H1 (cell line): ENCODE measurements at regions not wholly inside any gene's neighbourhood (a gene's known extent, or its start where the extent isn't known, plus 50 kb on each side); places are given as distances from the start of the nearest gene placed in this dataset.
A peak's percentile ranks its signal among the peaks of the same experiment; 100 is the strongest.
"Not testable (repeated sequence)": the region's sequence is repeated elsewhere in the genome, so short reads cannot be mapped to it uniquely, and the experiment has no call there.

Source experiments
- CTCF ChIA-PET: fragments of 300-600 bp; sonication (Branson Sonifier 250); formaldehyde crosslinking; loops from one replicate; lab custom pipeline; 2021; ENCODE audit not compliant: partially characterized antibody; lab: Charles Lee
- POLR2A ChIA-PET: fragments of 300-600 bp; sonication (Branson Sonifier 250); formaldehyde crosslinking; loops from one replicate; lab custom pipeline; 2021; ENCODE audit warnings: inconsistent platforms; ENCODE audit not compliant: partially characterized antibody; lab: Charles Lee
- DNase-seq, 2 experiments: peaks; one replicate each; pipeline versions ENCODE4 v3.0.0 to v3.0.0-alpha.2; 2010 to 2022; ENCODE audit warnings: low spot score in 2 of 2, low read depth in 1 of 2, mixed read lengths in 1 of 2
- FAIRE-seq: peaks from 2 replicates; lab custom pipeline; 2011; peaks lifted over from hg19 to GRCh38; lab: Jason Lieb, UNC
- H2AFZ ChIP-seq: 2 replicates; pipeline ENCODE4 v1.8.1; 2012; ENCODE audit warnings: low read length, inconsistent platforms
- H2AK5ac ChIP-seq: 2 replicates; pipeline ENCODE4 v1.6.1; 2013; ENCODE audit warnings: low read depth, low read length
- H2BK120ac ChIP-seq: replicated peaks from 2 replicates; pipeline ENCODE3; 2013; ENCODE audit warnings: low read depth, low read length, inconsistent platforms
- H2BK12ac ChIP-seq: 2 replicates; pipeline ENCODE4 v1.6.1; 2013; ENCODE audit warnings: low read depth, low read length
- H2BK15ac ChIP-seq: 2 replicates; pipeline ENCODE4 v1.6.1; 2013; ENCODE audit warnings: low read length
- H2BK20ac ChIP-seq: 2 replicates; pipeline ENCODE4 v1.6.1; 2013; ENCODE audit warnings: low read length
- H2BK5ac ChIP-seq: 2 replicates; pipeline ENCODE4 v1.6.1; 2013; ENCODE audit warnings: low read depth, low read length
- H3K14ac ChIP-seq: 2 replicates; pipeline ENCODE4 v1.6.1; 2013; ENCODE audit warnings: inconsistent platforms; ENCODE audit not compliant: insufficient read length
- H3K18ac ChIP-seq: 2 replicates; pipeline ENCODE4 v1.6.1; 2013; ENCODE audit warnings: low read length; ENCODE audit errors: extremely low read depth
- H3K23ac ChIP-seq: 2 replicates; pipeline ENCODE4 v1.6.1; 2013; ENCODE audit warnings: inconsistent platforms; ENCODE audit not compliant: insufficient read length
- H3K23me2 ChIP-seq: 2 replicates; pipeline ENCODE4 v1.6.1; 2013; ENCODE audit warnings: low read depth, low read length
- H3K27ac ChIP-seq: 2 replicates; pipeline ENCODE4 v1.6.1; 2011; ENCODE audit warnings: low read depth, low read length, inconsistent platforms
- H3K27me3 ChIP-seq, 4 experiments: replicated peaks in 1 of 4; 1 replicate in 1 of 4; 2 replicates in 3 of 4; pipeline versions ENCODE4 v1.6.1 to v1.8.1; 2011 to 2013; ENCODE audit warnings: low read length in 3 of 4, mild to moderate bottlenecking in 3 of 4, inconsistent platforms in 2 of 4, mixed read lengths in 2 of 4, moderate library complexity in 1 of 4; ENCODE audit not compliant: control insufficient read depth in 3 of 4, insufficient read depth in 3 of 4; ENCODE audit errors: extremely low read depth in 1 of 4
- H3K36me3 ChIP-seq, 4 experiments: 2 replicates each; pipeline versions ENCODE4 v1.6.1 to v1.8.1; 2011 to 2013; ENCODE audit warnings: mild to moderate bottlenecking in 4 of 4, low read length in 3 of 4, moderate library complexity in 2 of 4, control low read depth in 1 of 4, inconsistent platforms in 1 of 4; ENCODE audit not compliant: insufficient read depth in 4 of 4, control insufficient read depth in 2 of 4
- H3K4ac ChIP-seq: replicated peaks from 2 replicates; pipeline ENCODE3; 2013; ENCODE audit warnings: low read length, low read depth, mixed read lengths, inconsistent platforms; ENCODE audit not compliant: insufficient read length
- H3K4me1 ChIP-seq, 4 experiments: replicated peaks in 1 of 4; 1 replicate in 1 of 4; 2 replicates in 3 of 4; pipeline versions ENCODE4 v1.6.1 to v1.8.1; 2011 to 2013; ENCODE audit warnings: low read length in 3 of 4, inconsistent platforms in 2 of 4, mixed read lengths in 1 of 4; ENCODE audit not compliant: insufficient read depth in 4 of 4, control insufficient read depth in 3 of 4
- H3K4me2 ChIP-seq, 2 experiments: 2 replicates each; pipeline versions ENCODE4 v1.6.1 to v1.8.1; 2011 to 2013; ENCODE audit warnings: low read depth in 2 of 2, low read length in 2 of 2, control low read depth in 1 of 2, inconsistent platforms in 1 of 2, mild to moderate bottlenecking in 1 of 2; ENCODE audit not compliant: insufficient read depth in 1 of 2
- H3K4me3 ChIP-seq, 4 experiments: fragments of 200-600, 300-600 bp in 1 of 4; sonication (generic), shearing (Covaris generic), sonication (Bioruptor Twin) in 1 of 4; 2 replicates each; pipeline versions ENCODE4 v1.5.1 to v1.8.1; 2011 to 2016; ENCODE audit warnings: low read length in 4 of 4, low read depth in 3 of 4, control low read depth in 2 of 4, inconsistent platforms in 2 of 4, mild to moderate bottlenecking in 2 of 4, mixed read lengths in 1 of 4, moderate library complexity in 1 of 4; ENCODE audit not compliant: insufficient read depth in 2 of 4; ENCODE audit errors: extremely low read depth in 1 of 4
- H3K56ac ChIP-seq: replicated peaks from 2 replicates; pipeline ENCODE3; 2013; ENCODE audit warnings: low read depth, mild to moderate bottlenecking, mixed read lengths, low read length, inconsistent platforms; ENCODE audit not compliant: insufficient read length
- H3K79me1 ChIP-seq: 2 replicates; pipeline ENCODE4 v1.6.1; 2013; ENCODE audit warnings: low read depth, low read length, control low read depth
- H3K79me2 ChIP-seq, 2 experiments: 2 replicates each; pipeline versions ENCODE4 v1.6.1 to v1.8.1; 2012 to 2013; ENCODE audit warnings: low read length in 2 of 2, mild to moderate bottlenecking in 2 of 2, inconsistent platforms in 1 of 2; ENCODE audit not compliant: insufficient read depth in 2 of 2, control insufficient read depth in 1 of 2
- H3K9ac ChIP-seq, 4 experiments: replicated peaks in 1 of 4; 1 replicate in 1 of 4; 2 replicates in 3 of 4; pipeline versions ENCODE4 v1.6.1 to v1.8.1; 2011 to 2013; ENCODE audit warnings: low read depth in 3 of 4, low read length in 3 of 4, control low read depth in 2 of 4, mild to moderate bottlenecking in 2 of 4, moderate library complexity in 2 of 4, inconsistent platforms in 1 of 4; ENCODE audit errors: extremely low read depth in 1 of 4
- H3K9me3 ChIP-seq, 2 experiments: 2 replicates each; pipeline versions ENCODE4 v1.6.1 to v1.8.1; 2012 to 2013; ENCODE audit warnings: mild to moderate bottlenecking in 2 of 2, moderate library complexity in 2 of 2, control low read depth in 1 of 2, inconsistent platforms in 1 of 2, low read depth in 1 of 2, low read length in 1 of 2, mixed read lengths in 1 of 2; ENCODE audit not compliant: insufficient read depth in 2 of 2
- H4K20me1 ChIP-seq, 2 experiments: replicated peaks in 1 of 2; 2 replicates each; pipeline versions ENCODE3 to v1.8.1; 2011 to 2013; ENCODE audit warnings: inconsistent platforms in 2 of 2, low read length in 2 of 2, mild to moderate bottlenecking in 1 of 2; ENCODE audit not compliant: insufficient read depth in 2 of 2, control insufficient read depth in 1 of 2
- H4K5ac ChIP-seq: 2 replicates; pipeline ENCODE4 v1.6.1; 2013; ENCODE audit warnings: low read length, low read depth, mixed read lengths, inconsistent platforms; ENCODE audit not compliant: insufficient read length
- H4K8ac ChIP-seq: 2 replicates; pipeline ENCODE4 v1.8.0; 2013; ENCODE audit warnings: mild to moderate bottlenecking, moderate library complexity, low read length, inconsistent platforms; ENCODE audit not compliant: insufficient read depth; ENCODE audit errors: extremely low read depth
- H4K91ac ChIP-seq: replicated peaks from 2 replicates; pipeline ENCODE3; 2013; ENCODE audit warnings: low read length, mixed read lengths, inconsistent platforms; ENCODE audit not compliant: insufficient read length
- KDM5A ChIP-seq: fragments of 200-600 bp; IDR thresholded peaks from 2 replicates; pipeline ENCODE4 v1.7.1; 2012; ENCODE audit warnings: mild to moderate bottlenecking, low read length, inconsistent platforms, mixed read lengths
- WGBS, 2 experiments: shearing (Covaris generic) in 1 of 2; methylation state at CpG; one replicate each; pipeline versions ENCODE4 v1.1.6 to v1.1.7; 2013 to 2015; ENCODE audit warnings: low lambda C conversion rate in 2 of 2, mixed read lengths in 2 of 2, inconsistent platforms in 1 of 2, low coverage in 1 of 2, missing lambda C conversion rate in 1 of 2; ENCODE audit not compliant: insufficient replicate concordance in 2 of 2, insufficient coverage in 1 of 2, insufficient read length in 1 of 2; ENCODE audit errors: extremely low coverage in 1 of 2, missing lambda C conversion rate in 1 of 2; 5-methylcytosine and 5-hydroxymethylcytosine counted together

DNA sequence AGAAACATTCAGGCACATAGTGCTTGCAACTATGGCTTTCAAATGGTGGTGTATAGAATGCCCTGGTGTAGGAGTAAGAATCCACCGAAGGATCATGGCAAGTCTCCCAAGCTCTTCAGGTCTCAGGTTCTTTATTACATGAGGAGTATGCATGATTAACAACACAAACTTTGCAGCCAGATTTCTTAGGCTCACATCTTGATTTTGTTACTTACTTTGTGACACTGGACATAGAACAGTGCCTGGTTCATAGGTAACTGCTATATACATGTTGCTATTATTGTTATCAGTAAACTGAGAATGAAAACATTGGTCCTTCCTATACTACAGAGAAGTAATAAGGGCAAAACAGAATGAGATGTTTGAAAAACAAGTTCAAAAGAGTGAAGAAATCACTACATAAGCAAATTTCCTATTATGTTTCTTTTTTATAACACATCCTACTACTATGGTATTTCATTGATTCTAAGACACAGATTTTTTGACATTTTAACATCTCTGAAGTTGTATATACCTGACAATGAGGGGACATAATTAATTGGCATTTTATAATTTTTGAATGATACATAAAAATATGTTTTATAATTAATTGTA is 284.9 kb downstream of the C1D start:
- FAIRE-seq = no peak
- CTCF ChIA-PET = interaction anchor here (0.8 kb wide), 1 partner anchor 127 kb away, joined by 3 read pairs; no protein-coding TSS in a partner anchor

DNA sequence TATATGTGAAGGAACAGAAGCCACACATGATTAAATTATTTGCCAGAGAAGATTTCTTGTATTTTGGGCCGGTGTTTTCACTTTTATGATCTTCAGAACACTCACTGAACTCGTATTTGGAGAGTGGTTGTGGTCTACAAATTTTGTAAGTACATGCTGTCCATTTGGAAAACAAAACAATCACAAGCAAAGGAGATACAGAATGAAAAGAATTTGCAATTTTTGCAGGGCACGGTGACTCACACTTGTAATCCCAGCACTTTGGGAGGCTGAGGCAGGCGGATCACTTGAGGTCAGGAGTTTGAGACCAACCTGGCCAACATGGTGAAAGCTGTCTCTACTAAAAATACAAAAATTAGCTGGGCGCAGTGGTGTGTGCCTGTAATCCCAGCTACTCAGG is 282.0 kb downstream of the C1D start:
- H3K18ac ChIP-seq, H4K8ac ChIP-seq, H3K9me3 ChIP-seq, H3K23ac ChIP-seq, H3K4ac ChIP-seq, H3K9ac ChIP-seq, H3K4me2 ChIP-seq, FAIRE-seq, H3K56ac ChIP-seq, H3K79me2 ChIP-seq, H2BK20ac ChIP-seq, H3K27me3 ChIP-seq, H2BK12ac ChIP-seq, H2BK15ac ChIP-seq, H2BK120ac ChIP-seq, H4K5ac ChIP-seq, H4K20me1 ChIP-seq, H3K79me1 ChIP-seq, H2AFZ ChIP-seq, H2BK5ac ChIP-seq, H3K36me3 ChIP-seq, H4K91ac ChIP-seq, H3K4me1 ChIP-seq, DNase-seq, POLR2A ChIA-PET, H3K14ac ChIP-seq, H3K23me2 ChIP-seq, H3K27ac ChIP-seq, H3K4me3 ChIP-seq, H2AK5ac ChIP-seq: not testable (repeated sequence)
- CTCF ChIA-PET = interaction anchor here (0.6 to 2.0 kb wide), 2 partner anchors 48 to 403 kb away, joined by 3 to 4 read pairs; no protein-coding TSS in a partner anchor
- 79% methylated on average over 5 of the region's 5 CpGs; no CpG with 5 or more reads in 1 of the 2 experiments for WGBS, 2 experiments

More for the DNA sequence above, 284.9 kb downstream of the C1D start:
- Histone ChIP-seq H3K4ac (no peak overlapping the region), H2AFZ (no peak overlapping the region), H3K18ac (no peak overlapping the region), H3K23ac (no peak overlapping the region), H2BK120ac (no peak overlapping the region), H3K23me2 (no peaks in the 10 kb centered on the region), H3K9ac (peak overlapping the region in 1 of 4 experiments; percentile 34; a peak in 1 of 7 replicates), H3K27me3 (no peaks in the 10 kb centered on the region), H3K36me3 (no peaks in the 10 kb centered on the region), H3K56ac (no peak overlapping the region), H4K8ac (no peak overlapping the region), H2AK5ac (no peak overlapping the region), H2BK5ac (no peak overlapping the region), H3K27ac (no peak overlapping the region), H4K91ac (no peak overlapping the region), H2BK20ac (no peak overlapping the region), H4K20me1 (no peaks in the 10 kb centered on the region), H2BK15ac (no peak overlapping the region), H3K4me2 (no peak overlapping the region), H3K4me1 (no peaks in the 10 kb centered on the region), H3K4me3 (no peak overlapping the region), H3K9me3 (no peaks in the 10 kb centered on the region), H4K5ac (no peak overlapping the region), H2BK12ac (no peak overlapping the region), H3K14ac (no peak overlapping the region), H3K79me1 (no peaks in the 10 kb centered on the region), H3K79me2 (no peaks in the 10 kb centered on the region)
- DNase-seq = no peak
- POLR2A ChIA-PET = no interaction called here
- no peak for TF ChIP-seq KDM5A
- 92% methylated on average over 1 of the region's 1 CpG; no CpG with 5 or more reads in 1 of the 2 experiments for WGBS, 2 experiments
